Fibroblast of the aortic adventitia (primary cell): ENCODE measurements at regions not wholly inside any gene's neighbourhood (a gene's known extent, or its start where the extent isn't known, plus 50 kb on each side); places are given as distances from the start of the nearest gene placed in this dataset.

Source experiments
- DNase-seq: peaks from one replicate; pipeline ENCODE4 v3.0.0-alpha.2; 2010; ENCODE audit warnings: low read depth
- H3K4me3 ChIP-seq: 2 replicates; pipeline ENCODE4 v1.5.1; 2011; ENCODE audit warnings: low read depth, mild to moderate bottlenecking, control low read depth, low read length, moderate library complexity
- CTCF ChIP-seq: IDR thresholded peaks from 2 replicates; pipeline ENCODE4 v1.5.1; 2011; ENCODE audit warnings: mild to moderate bottlenecking, low read length, control low read depth, inconsistent platforms; ENCODE audit not compliant: insufficient read depth

DNA sequence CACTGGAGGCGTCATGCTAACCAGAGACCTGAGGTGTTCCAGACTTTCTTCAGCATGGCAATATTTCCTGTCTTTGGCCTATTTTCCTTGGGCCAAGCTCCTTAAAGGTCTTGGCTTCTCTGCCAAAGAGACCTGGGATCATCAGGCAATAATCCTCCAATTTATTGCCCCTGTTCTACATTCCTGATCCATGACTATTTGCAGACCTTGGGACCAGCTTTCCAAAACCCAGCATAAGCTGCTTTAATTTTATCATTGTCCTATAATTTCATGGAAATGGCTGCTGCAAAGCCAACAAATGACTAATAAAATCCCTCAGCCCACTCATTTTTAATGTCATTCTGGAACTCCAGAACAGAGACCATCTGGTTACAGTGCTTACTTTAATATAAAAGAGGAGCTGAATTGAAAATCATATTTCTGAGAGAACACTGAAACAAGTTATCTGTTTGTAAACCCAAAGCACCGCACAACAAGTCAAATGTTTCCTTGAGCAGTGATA, 166.9 kb upstream of the BTG1 start:
- no peak for TF ChIP-seq CTCF
- DNase-seq, result peak; percentile 19
- H3K4me3 ChIP-seq, result no peak overlapping the region

DNA sequence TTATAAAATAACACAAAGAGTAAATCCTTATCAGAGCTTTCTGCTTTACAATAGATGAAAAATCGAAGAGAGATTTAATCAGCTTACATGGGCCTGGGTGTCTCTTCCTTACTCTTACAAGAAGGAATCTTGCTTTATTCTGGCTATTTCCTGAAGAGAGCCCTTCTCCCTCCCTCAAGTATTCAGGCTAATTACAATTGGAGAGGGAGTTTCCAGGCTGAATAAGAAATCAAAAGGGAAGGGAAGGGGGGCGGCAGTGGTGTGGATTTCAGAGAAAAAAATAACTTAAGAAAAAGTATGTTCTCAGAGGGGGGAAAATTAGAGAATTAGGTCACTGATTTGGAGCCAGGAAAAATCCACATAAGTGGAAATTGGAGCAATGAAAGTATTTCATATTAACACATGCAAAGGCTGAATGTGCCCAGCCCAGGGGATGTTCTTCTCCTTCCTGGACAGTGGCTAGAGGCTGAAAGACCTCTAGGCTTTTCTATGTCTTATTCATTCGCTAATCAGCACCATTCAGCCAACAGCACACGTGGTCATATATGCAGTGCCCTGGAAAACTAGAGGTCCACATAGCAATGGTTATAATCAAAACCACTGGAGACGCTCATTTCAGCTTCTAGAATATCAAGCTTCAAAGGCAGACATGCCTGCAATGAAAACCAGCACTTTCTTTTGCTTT, 158.9 kb upstream of the BTG1 start:
- no peak overlapping the region for H3K4me3 ChIP-seq
- DNase-seq, result no peak
- no peak for TF ChIP-seq CTCF

GRCh38 chr12:92302041-92302829, 156.6 kb upstream of the BTG1 start:
- no peak for DNase-seq
- no peak overlapping the region for H3K4me3 ChIP-seq
- TF ChIP-seq CTCF, result no peak

DNA sequence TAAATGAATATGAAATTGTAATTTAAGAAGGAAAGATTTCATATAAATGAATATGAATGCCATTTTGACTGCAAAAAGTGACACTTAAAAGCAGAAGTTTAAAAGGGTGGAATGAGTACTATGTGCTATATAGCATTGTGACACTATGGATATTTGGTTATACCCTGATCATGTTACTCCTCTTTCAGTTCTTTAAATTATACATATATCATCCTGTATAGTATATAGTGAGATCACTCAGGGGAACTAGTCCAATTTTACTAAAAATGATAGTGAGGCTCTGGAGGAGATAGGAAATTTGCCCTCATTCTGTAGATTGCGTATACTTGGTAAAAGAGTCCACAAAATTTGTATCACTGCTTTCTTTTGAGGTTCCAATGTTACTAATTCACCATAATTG, 155.7 kb upstream of the BTG1 start:
- TF ChIP-seq CTCF, result no peak
- no peak overlapping the region for H3K4me3 ChIP-seq
- no peak for DNase-seq

- H3K4me3 ChIP-seq, result no peak overlapping the region
- no peak for TF ChIP-seq CTCF
- DNase-seq, result no peak
Measured at GRCh38 chr12:92300777-92301176, 155.1 kb upstream of the BTG1 start.

DNA sequence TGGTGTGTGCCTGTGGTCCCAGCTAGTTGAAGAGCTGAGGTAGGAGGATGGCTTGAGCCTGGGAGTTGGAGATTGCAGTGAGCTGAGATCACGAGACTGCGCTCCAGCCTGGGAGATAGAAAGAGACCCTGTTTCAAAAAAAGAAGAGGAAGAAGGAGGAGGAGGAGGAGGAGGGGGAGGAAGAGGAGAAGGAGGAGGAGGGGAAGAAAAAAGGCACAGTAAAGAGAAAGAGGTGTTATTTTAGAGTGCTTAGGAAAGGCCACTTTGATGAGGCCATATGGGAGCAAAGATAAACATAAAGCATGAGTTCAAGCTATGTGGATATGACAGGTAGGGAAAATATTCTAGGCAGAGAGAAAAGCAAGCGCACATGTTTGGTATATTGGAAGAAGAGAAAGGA, 154.1 kb upstream of the BTG1 start:
- TF ChIP-seq CTCF, result no peak
- H3K4me3 ChIP-seq, result no peak overlapping the region
- DNase-seq, result no peak
